SU-DHL-6 (cell line): ENCODE measurements at regions not wholly inside any gene's neighbourhood (a gene's known extent, or its start where the extent isn't known, plus 50 kb on each side); places are given as distances from the start of the nearest gene placed in this dataset.

Experiments
- CTCF ChIP-seq: fragments of 200-600 bp; sonication (generic); IDR thresholded peaks from one replicate; pipeline ENCODE4 v1.5.1; 2017; ENCODE audit warnings: antibody characterized with exemption, mild to moderate bottlenecking, low read length, moderate library complexity; ENCODE audit not compliant: insufficient read depth, poor library complexity, severe bottlenecking
- EZH2phosphoT487 ChIP-seq: fragments of 200-600 bp; sonication (generic), shearing (Covaris generic); conservative IDR thresholded peaks from 2 replicates; pipeline ENCODE4 v1.6.1; 2018; ENCODE audit warnings: mild to moderate bottlenecking, antibody characterized with exemption, low read length, moderate library complexity, mixed read lengths

- TF ChIP-seq CTCF (no peak), EZH2phosphoT487 (no peak)
Measured at GRCh38 chr9:99578666-99579065, 243.0 kb upstream of the NR4A3 start.
